ENCODE measurements at regions not wholly inside any gene's neighbourhood (a gene's known extent, or its start where the extent isn't known, plus 50 kb on each side); places are given as distances from the start of the nearest gene placed in this dataset.
"Not testable (repeated sequence)": the region's sequence is repeated elsewhere in the genome, so short reads cannot be mapped to it uniquely, and the experiment has no call there.

DNA sequence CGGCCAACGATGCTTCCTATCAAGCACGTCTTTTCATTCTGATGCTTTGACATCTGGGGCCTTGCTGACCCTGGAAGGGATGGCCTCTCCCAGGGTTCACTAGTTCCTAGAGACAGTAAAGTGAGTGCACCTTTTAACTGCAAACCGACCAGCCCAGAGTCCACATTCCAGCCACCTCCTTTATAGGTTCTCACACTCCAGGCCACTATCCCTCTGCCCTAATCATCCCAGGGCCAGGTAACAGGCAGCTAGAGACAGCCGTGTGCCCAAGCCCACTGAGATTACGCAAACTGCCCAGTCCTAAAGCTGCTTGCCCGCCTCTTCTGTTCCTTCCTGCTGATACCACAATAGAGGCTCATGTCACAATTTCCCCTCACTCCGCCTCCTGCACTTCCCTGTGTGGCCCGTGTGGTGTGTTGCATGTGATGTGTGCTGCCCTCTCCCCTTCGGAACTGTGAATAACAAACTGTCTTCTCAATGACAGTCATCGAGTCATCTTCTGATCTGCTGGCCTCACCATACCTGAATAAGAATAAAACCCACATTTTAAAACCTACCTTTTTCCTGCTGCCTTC, 123.7 kb upstream of the EXOC2 start:
- no peak for DNase-seq (ENCODE audit: low read depth)

DNA sequence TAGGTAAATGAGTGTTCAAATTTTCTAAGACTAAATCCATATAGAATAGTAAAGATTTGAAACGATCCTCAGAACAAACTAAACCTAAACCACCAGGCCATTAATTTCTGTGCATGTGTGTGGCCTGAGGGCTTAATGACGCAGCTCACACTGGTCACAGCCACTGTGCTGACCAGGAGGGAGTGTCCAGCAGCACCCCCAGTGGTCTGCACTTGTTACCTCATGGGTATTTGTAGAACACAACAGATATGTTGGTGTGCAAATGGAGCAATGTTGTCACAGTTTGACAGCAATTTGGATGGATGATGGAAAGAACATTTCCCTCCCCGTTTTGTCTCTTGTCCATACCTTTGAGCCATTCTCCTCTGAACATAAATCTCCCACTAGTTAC, 122.4 kb upstream of the EXOC2 start:
- peak; percentile 41 for DNase-seq (ENCODE audit: low read depth)

DNA sequence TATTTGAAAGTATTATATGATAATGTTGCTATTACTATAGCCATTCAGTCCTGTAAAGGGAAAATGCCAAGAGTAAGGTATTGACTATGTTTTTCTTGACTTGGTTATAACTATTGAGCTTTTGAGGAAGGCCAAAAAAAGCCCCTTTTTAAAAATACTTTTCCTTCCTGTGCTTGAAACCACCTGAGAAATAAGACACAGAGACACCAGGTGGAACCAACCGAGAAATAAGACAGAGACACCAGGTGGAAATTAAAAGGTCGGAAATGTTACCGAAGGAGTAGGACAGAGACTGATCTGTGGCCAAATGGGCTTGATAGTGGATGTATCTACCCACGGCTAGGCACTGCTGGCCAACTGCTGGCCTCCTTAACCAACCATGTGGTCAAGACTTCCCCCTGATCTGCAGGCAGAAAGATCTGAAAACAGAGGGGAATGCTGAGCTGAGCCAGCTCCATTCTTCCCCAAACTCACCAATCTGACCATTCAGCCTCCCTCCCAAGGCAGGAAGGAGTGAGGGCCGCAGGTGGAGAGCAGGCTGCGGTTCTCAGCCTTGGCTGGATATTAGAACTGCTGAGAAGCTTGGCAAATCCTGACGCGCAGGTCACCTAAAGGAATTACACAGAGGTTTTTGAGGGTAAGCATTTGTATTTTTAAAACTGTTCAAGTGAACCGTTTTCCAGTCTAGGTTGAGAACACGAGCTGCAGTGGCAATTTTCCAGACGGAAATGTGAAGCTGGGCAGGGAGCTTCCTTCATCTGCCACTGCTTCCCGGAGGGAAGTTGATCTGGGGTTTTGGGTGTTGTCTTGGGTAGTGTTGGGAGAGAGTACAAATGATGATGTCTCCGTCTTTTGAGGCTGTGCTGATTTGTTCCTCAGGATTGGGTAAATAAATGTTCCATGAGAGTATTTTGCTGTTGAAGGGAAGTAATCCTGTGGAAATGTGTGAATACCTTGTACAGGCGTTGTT, 121.7 kb upstream of the EXOC2 start:
- DNase-seq (ENCODE audit: low read depth) = no peak

DNA sequence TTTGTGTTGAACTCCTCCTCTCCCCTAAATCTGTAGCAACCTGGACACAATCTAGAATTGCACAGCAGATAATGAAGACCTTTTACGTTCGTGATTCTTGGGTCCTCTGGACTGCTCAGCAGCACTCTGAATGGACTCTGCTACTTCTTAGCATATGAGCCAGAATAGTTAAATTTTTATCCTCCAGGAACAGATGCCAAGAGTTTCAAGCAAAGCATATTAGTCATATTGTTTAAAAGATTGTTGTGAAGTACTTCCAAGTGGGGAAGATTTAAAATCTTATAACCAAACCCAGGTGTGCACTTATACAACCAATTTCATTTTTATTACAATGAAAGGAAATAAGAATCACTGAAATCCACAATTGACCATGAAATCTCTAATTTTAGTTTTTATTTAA, 118.9 kb upstream of the EXOC2 start:
- no peak for DNase-seq (ENCODE audit: low read depth)

DNA sequence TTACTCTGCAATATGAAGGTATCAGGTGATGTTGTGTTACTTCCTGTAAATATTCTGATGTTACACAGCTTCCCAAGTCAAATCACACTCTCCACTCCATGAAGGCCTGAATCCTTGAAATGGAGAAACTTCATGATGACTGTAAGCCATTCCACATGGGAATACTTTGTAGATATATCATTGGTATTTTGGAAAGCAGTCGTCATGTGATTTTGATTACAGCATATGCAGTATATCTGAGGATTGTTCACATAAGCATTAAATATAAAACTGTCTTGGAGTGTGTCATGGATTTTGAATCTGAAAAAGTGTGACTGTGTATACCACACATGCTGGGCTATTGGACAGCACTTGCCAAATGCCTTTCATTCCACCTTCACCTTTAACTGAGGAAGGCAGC, 118.3 kb upstream of the EXOC2 start:
- no peak for DNase-seq (ENCODE audit: low read depth)

DNA sequence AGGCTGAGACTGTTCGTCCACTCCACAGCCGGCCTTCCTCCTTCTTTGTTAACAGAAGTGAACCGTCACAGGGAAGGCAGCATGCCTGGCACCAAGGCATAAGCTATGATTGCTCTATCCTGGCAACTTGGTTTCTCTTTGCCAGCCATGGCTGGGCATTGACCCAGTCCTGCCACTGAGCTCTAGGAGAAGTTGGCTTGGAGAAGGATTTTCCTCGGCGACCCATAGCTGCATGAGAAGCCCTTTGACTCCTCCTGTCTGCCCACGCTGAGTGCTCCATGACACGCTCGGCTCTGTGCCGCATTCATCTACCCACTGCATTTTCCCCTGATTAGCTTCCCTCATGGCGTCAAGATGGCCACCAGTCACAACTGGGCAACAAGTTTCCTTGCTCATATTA, 111.8 kb upstream of the EXOC2 start:
- no peak for DNase-seq (ENCODE audit: low read depth)

DNA sequence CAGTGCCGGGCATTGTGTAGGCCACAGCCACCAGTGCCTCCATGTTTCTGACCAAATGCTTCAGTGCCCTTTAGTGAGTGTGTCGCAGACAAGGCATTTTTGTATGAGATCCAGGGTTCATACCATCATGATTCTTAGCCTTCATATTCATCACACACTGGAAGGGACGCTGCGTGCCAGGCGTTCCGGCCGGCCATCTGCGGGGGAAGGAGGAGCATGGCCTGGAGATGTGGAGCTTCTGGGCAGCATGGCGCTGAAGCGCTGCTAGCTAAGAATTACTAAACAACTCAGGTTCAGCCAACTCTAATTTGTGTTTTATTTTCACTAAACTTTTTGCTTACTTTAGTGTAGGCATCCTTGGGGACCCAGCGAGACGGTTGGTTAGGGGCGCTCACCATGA, 111.4 kb upstream of the EXOC2 start:
- DNase-seq (ENCODE audit: low read depth) = no peak

DNA sequence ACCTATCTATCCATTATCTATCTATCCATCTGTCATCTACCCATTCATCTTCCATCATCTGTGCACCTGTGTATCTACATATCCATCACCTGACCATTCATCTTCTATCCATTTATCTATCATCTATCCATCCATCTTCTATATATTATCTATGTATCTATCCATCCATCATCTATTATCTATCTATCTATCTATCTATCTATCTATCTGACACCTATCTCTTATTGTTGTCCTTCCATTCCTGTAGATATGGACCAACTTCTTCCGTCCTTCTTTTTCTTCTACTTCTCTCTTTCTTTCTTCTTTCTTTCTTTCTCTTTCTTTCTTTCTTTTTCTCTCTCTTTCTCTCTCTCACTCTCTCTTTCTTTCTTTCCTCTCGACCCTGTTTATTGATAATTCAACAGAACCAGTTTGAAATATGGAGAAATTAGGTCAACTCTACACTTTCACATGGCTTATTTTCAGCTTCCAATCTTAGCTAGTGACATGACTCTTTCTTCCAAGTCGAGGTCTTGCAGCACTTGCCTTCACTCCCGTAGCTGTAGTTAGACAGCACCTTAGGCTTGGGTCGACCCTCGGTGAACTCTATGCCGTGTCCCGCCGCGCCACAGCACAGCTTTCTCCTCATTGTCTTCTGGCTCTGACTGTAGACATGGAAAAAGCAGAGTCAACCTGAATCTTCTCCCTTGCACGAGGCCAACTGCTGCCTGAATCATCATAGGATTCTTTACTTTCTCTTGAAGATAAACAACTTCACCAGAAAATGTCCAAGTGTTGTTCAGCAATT, 110.4 kb upstream of the EXOC2 start:
- DNase-seq (ENCODE audit: low read depth) = no peak

DNA sequence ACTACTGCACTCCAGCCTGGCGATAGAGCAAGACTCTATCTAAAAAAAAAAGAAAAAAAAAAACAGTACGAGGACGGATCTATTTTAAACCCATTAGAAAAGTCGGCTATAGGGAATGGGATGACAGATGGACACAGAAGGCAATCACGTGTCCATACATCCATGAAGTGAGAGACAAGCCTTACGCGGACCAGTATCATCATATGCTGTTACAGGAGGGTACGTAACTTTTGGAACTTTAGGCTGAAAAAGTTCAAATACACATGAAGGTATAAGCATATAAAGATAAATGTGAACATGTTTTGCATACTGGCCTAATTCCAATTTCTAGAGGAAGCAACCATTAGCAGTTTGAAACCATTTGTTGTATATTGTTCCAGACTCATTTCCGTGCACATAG, 109.8 kb upstream of the EXOC2 start:
- DNase-seq (ENCODE audit: low read depth) = no peak

DNA sequence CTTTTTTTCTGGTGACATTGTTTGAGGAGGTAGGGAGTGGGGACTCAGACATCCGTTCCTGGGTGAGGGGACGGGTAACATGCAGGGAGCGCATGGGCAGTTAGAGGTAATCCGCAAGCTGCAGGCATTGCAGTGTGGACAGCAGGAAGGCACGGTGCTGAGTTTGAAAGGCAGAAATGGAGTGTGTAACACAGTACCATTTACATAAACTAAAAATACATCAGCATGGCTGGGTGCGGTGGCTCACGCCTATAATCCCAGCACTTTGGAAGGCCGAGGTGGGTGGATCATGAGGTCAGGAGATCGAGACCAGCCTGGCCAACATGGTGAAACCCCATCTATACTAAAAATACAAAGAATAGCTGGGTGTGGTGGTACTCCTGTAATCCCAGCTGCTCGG, 109.3 kb upstream of the EXOC2 start:
- not testable (repeated sequence) for DNase-seq (ENCODE audit: low read depth)

DNA sequence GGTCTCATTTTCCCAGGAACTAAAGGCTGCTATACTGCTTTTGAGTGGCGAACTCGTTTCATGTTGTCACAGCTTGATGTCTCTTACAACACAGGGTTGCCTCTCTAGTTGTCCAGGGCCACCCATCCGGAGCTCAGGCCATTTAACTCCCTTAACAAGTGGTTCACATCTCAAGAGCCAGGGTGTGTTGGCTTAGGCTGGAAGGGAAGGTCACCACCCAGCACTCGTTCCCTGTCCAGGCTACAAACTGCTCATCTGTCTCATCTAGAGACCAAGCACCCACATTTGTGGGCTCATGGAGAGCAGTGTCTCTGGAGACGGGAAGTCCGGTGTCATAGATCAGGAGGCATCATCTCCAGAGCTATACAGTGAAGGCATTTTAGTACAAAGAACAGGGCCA, 106.8 kb upstream of the EXOC2 start:
- DNase-seq (ENCODE audit: low read depth) = no peak

DNA sequence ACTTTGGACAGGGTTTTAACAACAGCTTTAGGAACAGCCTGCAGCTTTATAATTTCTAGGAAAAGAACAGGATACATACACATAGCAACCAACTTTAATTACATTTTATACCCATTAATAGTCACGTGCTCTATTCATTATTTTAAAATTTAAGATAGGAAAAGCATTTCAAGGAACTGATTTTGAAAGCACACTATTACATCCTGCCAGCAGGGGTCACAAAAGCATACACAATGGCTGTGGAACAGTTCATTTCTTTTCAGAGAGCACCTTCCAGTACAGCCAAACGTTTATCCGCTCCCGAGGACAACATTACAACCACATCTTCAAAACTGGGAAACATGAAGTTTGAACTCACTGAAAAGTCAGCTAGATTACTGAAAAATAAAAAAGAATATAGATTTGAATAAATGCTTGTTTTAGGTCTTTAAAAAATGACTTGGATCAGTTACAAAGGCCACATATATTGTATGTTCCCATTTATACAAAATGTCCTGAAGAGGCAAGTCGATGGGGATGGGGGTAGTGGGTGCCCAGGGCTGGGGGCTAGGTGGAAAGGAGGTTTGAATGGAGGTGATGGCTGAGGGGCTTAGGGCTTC, 104.6 kb upstream of the EXOC2 start:
- DNase-seq (ENCODE audit: low read depth) = peak; percentile 61

DNA sequence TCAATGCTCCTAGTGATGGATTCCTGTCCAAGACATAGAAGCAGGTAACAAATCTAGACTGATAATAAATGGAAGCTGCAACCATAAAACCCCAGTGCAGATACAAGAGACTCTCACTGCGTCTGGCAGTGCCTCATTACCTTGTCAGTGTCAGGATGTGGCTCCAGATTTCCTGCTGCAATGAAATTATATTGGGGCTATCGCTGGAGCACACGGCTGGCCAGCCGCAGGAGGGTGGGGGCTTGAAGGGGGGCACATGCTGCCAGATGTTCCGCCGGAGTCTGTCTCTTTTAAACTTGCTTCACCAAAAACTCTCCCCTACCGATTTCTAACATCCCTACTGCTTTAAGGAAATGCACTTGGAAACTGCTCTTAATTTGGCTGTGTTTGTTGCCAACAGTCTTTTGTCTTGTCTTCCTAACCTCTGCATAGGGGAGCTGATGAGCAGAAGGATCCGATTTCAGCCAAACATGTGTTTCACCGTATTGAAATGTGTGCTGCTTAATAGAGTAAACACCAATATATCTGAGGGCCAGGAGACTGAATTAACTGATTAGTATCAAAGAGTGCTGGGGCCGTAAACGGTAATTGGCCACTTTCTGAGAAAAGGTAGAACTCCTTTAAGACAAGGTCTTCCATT, 102.2 kb upstream of the EXOC2 start:
- no peak for DNase-seq (ENCODE audit: low read depth)

DNA sequence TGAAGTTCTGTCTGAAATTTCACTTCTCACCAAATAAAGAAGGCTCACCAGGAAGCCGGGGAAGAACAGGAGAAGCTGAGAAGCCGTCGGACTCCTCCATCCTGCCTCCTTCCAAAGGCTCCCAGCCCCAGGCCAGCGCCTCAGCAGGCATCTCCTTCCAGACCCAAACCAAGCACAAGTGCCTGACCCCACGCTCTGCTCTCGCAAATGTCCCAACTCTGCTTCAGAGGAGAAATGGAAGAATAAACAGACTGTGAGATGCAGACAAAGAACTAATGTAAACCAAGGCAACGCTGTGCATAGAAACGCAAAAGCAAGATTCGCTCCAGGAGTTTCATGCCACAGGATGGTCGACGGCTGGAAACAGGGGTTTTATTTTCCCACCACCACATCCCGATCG, 100.3 kb upstream of the EXOC2 start:
- DNase-seq (ENCODE audit: low read depth) = no peak

DNA sequence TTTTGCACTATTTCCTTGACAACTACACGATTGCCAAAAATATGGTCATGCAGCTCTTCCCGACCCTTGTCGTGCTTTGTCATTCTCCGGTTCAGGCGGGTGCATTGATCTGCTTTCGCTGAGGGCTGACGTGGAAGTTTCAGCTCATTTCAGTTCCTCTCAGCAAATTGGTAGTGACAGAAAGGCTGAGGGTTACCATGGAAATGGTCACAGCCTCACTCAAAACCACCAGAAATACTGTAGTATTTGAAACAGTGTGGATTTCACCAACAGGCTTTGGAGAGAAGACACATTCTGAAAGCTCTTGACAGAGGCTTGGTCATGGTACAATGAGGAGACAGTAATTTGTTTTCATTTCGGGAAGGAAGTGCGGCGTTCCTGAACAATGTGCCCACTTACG, 99.7 kb upstream of the EXOC2 start:
- no peak for DNase-seq (ENCODE audit: low read depth)

DNA sequence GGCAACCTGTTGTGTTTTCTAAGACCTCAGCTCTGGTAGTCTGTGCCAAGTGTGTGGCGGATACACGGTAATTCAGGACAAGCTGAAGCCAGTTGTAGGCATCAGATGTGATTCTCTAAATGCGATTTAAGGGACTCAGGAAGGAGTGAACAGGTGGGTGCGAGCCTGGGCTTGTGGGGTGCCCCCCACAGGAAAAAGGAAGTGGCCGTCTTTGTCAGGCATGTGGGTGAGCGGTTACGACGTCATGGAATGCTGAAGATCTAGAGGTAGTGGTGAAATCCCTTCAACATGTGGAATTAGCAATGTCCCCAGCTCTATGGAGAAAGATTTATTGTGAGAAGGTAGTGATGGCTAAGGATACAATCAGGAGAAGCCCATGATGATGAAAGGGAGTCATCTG, 95.1 kb upstream of the EXOC2 start:
- no peak for DNase-seq (ENCODE audit: low read depth)

DNA sequence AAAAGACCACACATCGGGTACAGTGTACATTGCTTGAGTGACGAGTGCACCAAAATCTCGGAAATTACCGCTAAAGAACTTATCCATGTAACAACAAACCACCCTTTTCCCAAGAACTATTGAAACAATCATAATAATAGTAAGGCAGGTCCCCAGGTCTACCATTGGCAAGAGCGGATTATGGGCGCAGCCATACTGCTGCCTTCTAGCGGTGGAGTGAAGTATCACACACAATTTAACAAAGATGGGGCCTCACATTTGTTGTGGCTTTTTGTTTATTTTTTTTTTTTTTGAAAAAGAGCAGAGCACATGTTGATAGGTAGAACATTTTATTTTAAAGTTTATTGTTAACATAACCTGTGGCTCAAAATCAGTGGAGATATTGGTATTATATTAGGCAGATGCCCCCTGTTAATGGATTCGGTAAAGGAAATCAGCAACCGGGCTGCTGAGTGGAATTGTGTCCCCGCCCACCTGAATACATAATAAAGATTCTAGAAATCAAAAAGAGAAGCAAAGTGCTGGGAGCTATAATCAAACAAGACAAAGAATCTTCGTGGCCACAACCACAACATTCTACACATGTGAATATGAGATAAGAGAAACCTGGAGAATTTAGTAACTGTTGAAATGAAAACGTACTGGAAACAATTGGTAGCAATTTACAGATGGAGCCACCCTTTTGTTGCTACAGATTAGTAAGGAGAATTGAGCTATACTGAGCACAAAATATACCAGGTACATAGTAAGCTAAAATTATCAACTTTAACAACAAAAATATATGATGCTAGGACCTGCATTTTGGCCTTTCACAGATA, 94.2 kb upstream of the EXOC2 start:
- no peak for DNase-seq (ENCODE audit: low read depth)

DNA sequence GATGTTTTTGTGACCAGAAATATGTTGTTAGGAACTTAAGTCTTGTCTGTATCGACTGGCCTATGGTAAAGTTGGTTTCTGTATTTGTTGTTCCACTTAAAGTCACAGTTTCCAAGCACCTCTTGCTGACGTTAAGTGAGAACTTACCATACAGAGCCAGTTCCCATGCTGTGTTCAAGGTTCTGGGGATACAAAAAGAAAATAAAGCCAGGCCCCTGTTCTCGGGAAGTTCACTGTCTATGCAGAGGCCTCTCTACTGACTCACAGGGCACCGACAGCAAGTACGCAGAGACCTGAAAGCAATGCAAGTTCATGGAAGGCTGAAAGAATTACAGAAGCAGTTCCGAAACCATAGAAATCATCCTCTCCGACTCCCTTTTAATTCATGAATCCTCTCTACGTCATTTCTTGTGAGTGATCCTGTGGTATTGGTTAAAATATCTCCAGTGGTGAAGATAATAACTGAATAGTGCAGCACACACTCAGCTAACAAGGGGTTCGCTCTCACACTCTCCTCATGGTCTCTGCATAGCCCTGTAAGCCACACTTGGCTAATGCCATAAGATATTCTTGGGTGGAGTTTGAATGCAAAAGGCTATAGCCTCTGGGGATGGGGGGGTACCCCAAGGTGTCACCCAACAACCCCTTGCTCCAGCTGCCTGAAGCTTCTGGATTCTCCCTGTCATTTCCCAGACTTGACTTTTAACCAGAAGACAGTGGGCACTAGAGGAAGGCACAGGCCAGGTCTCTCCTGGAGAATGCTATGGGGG, 91.2 kb upstream of the EXOC2 start:
- no peak for DNase-seq (ENCODE audit: low read depth)

DNA sequence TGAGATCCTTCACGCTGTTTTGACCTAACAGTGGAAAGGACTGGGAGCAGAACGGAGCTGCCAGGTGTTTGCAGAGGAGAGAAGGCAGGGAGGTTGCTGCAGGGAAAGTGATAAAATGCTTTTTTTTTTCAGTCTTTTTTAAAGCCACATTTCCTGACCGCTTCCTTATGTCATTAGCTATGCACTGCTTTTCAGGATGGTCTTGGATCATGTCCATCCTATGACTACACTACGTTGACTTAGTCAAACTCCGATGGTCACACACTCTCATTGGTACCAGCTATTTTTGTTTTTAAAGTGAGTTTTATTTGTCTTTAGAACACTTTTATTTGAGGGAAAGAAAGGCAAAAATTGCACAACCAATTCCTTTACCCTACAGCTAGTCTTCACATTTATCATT, 89.2 kb upstream of the EXOC2 start:
- peak; percentile 64 for DNase-seq (ENCODE audit: low read depth)

DNA sequence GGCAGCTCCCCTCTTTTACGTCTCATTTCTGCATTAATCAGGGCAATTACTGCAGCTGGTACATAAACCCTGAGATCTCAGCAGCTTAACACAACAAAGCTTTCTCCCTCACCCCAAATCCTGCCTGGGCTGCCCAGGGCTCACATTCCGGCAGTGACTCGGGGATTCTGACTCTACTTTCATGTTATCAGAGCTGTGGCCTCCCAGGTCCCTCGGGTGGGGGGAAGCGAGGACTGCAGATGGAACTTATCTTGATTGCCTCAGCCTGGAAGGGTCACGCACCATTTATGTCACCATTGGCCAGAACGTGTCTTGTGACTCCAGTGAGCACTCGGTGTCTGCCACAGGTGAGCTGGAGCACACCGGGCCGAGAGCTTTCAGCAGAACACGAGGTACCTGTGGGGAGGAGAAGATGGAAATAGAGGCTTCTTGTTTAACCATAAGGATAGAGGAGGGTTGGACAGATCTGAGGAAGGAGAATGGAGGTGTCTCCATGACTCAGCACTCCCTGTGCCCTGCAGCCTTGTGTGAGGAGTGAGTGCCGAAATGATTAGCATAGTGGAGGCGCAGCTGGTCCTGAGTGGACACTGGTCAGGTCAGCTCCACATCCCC, 88.5 kb upstream of the EXOC2 start:
- DNase-seq (ENCODE audit: low read depth) = peak; percentile 44

All from M059J (cell line).